ENCODE measurements at regions not wholly inside any gene's neighbourhood (a gene's known extent, or its start where the extent isn't known, plus 50 kb on each side); places are given as distances from the start of the nearest gene placed in this dataset.

DNA sequence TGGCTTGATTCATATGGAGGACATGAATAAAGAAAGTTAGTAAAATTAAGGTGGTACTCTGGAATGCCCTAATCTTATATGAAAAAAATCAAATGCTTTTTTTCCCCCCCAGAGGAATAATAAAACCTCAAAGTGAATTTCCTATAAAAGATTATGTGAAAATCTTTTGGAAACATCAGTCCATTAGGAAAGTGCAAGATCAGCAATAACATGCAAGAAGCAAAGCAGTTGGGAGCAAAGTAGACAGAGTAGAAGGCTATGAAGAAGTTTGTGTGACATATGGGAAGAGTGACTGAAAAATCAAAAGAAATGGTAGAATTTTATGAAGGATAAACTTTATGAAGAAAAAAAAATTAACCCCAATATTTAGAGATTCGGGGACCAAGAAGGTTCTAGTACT, 998.0 kb upstream of the EPHA7 start:
- FAIRE-seq = no peak
- H3K27ac ChIP-seq (ENCODE audit: low read depth in 2 of 2, low read length in 2 of 2) = no peak overlapping the region
- H3K27me3 ChIP-seq (ENCODE audit: control insufficient read depth, insufficient read depth, low read length) = no peaks in the 10 kb centered on the region

DNA sequence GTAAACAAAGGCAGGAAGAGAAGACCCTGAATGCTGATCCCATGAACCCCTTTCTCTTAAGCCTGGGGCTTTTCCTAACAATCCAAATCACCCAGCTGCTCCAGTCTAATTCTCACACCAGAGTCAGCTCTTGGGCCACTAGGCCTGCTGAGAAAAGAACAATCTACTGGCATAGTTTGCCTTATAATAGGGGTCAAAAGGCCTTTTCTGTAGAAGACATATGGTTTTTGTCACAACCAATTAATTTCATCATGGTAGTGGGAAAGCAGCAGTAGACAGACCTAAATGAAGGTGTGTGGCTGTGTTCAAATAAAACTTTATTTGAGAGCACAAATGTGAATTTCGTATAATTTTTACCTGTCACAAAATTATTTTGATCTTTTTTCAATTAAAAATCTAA, 994.7 kb upstream of the EPHA7 start:
- FAIRE-seq (no peak), DNase-seq (no peak)
- H3K4me1 ChIP-seq (ENCODE audit: control insufficient read depth in 2 of 3, insufficient read depth in 2 of 3, low read depth in 1 of 3, low read length in 3 of 3) = no peaks in the 10 kb centered on the region
- intact Hi-C loops (cut with DNase I) = no loop called here
- no peak overlapping the region for H3K9ac ChIP-seq (ENCODE audit: low read length in 3 of 3)
- no peak overlapping the region for H3K27ac ChIP-seq (ENCODE audit: low read depth in 2 of 2, low read length in 2 of 2)
- no peaks in the 10 kb centered on the region for H3K27me3 ChIP-seq (ENCODE audit: control insufficient read depth, insufficient read depth, low read length)
- TF ChIP-seq, protein P1, sequence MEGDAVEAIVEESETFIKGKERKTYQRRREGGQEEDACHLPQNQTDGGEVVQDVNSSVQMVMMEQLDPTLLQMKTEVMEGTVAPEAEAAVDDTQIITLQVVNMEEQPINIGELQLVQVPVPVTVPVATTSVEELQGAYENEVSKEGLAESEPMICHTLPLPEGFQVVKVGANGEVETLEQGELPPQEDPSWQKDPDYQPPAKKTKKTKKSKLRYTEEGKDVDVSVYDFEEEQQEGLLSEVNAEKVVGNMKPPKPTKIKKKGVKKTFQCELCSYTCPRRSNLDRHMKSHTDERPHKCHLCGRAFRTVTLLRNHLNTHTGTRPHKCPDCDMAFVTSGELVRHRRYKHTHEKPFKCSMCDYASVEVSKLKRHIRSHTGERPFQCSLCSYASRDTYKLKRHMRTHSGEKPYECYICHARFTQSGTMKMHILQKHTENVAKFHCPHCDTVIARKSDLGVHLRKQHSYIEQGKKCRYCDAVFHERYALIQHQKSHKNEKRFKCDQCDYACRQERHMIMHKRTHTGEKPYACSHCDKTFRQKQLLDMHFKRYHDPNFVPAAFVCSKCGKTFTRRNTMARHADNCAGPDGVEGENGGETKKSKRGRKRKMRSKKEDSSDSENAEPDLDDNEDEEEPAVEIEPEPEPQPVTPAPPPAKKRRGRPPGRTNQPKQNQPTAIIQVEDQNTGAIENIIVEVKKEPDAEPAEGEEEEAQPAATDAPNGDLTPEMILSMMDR (IDR thresholded peaks at IDR 0.05; ENCODE audit: borderline replicate concordance, extremely low read depth, insufficient read depth) = no peak
- H3K9me3 ChIP-seq (ENCODE audit: control insufficient read depth in 2 of 3, insufficient read depth in 1 of 3, low read length in 3 of 3) = no peaks in the 10 kb centered on the region
- no peaks in the 10 kb centered on the region for H3K36me3 ChIP-seq (ENCODE audit: control insufficient read depth in 2 of 3, insufficient read depth in 3 of 3, low read length in 3 of 3)
- H3K4me3 ChIP-seq (ENCODE audit: low read length in 3 of 3) = no peak overlapping the region

More for the DNA sequence above, 998.0 kb upstream of the EPHA7 start:
- Histone ChIP-seq H3K4me1 (ENCODE audit: control insufficient read depth in 2 of 3, insufficient read depth in 2 of 3, low read depth in 1 of 3, low read length in 3 of 3) (no peaks in the 10 kb centered on the region), H3K9me3 (ENCODE audit: control insufficient read depth in 2 of 3, insufficient read depth in 1 of 3, low read length in 3 of 3) (no peaks in the 10 kb centered on the region), H3K36me3 (ENCODE audit: control insufficient read depth in 2 of 3, insufficient read depth in 3 of 3, low read length in 3 of 3) (no peaks in the 10 kb centered on the region), H3K9ac (ENCODE audit: low read length in 3 of 3) (no peak overlapping the region), H3K4me3 (ENCODE audit: low read length in 3 of 3) (no peak overlapping the region)
- DNase-seq = no peak
- intact Hi-C loops (cut with DNase I) = no loop called here
- TF ChIP-seq, protein P1 (IDR thresholded peaks at IDR 0.05; ENCODE audit: borderline replicate concordance, extremely low read depth, insufficient read depth) = no peak

DNA sequence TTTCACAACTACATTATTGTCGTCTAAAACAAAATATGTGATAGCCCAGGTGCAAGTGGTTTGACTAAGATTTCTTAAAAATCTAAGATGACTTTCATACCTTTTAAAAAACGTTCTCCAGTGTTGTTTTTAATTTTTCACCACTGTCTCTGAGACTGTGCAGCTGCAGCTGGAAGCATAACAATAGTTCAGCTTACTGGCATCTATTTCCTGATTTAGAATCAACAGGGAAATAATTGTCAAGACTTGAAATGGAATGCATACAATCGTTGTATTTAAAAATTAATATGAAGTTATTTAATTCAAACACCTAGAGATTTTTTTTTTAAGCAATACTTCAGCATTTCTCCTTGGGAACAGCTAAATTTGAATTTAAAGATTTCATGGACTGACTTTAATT, 982.0 kb upstream of the EPHA7 start:
- Histone ChIP-seq H3K36me3 (ENCODE audit: control insufficient read depth in 2 of 3, insufficient read depth in 3 of 3, low read length in 3 of 3) (no peaks in the 10 kb centered on the region), H3K9me3 (ENCODE audit: control insufficient read depth in 2 of 3, insufficient read depth in 1 of 3, low read length in 3 of 3) (no peaks in the 10 kb centered on the region), H3K4me3 (ENCODE audit: low read length in 3 of 3) (no peak overlapping the region), H3K9ac (ENCODE audit: low read length in 3 of 3) (no peak overlapping the region), H3K27ac (ENCODE audit: low read depth in 2 of 2, low read length in 2 of 2) (no peak overlapping the region), H3K27me3 (ENCODE audit: control insufficient read depth, insufficient read depth, low read length) (no peaks in the 10 kb centered on the region), H3K4me1 (ENCODE audit: control insufficient read depth in 2 of 3, insufficient read depth in 2 of 3, low read depth in 1 of 3, low read length in 3 of 3) (no peaks in the 10 kb centered on the region)
- TF ChIP-seq, protein P1 (IDR thresholded peaks at IDR 0.05; ENCODE audit: borderline replicate concordance, extremely low read depth, insufficient read depth) = no peak
- intact Hi-C loops (cut with DNase I) = no loop called here
- DNase-seq (no peak), FAIRE-seq (no peak)

DNA sequence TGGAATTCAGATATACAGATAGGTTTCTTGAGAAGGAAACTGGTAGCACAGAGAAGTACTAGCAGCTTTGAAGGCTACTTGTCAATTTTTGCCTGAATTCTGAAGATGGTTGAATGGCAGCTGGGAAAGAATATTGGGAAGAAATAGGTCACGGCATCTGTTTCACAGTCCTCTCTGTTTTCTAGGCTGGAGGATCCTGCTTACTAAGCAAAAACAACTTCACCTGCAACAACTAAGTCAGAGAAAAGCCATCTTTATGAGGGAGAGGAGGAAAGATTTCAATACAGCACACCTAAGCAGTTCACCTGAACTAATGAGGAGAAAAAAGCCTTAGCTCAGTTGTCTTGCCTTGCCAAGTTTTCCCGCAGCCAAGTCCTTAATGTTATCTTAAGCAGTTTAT, 975.5 kb upstream of the EPHA7 start:
- Histone ChIP-seq H3K27ac (ENCODE audit: low read depth in 2 of 2, low read length in 2 of 2) (no peak overlapping the region), H3K9ac (ENCODE audit: low read length in 3 of 3) (no peak overlapping the region), H3K36me3 (ENCODE audit: control insufficient read depth in 2 of 3, insufficient read depth in 3 of 3, low read length in 3 of 3) (no peaks in the 10 kb centered on the region), H3K27me3 (ENCODE audit: control insufficient read depth, insufficient read depth, low read length) (no peaks in the 10 kb centered on the region), H3K4me1 (ENCODE audit: control insufficient read depth in 2 of 3, insufficient read depth in 2 of 3, low read depth in 1 of 3, low read length in 3 of 3) (no peaks in the 10 kb centered on the region), H3K4me3 (ENCODE audit: low read length in 3 of 3) (no peak overlapping the region), H3K9me3 (ENCODE audit: control insufficient read depth in 2 of 3, insufficient read depth in 1 of 3, low read length in 3 of 3) (no peaks in the 10 kb centered on the region)
- TF ChIP-seq, protein P1 (IDR thresholded peaks at IDR 0.05; ENCODE audit: borderline replicate concordance, extremely low read depth, insufficient read depth) = no peak
- intact Hi-C loops (cut with DNase I) = no loop called here
- no peak for DNase-seq
- FAIRE-seq = no peak

All from kidney (tissue), 13 donors.